Smooth muscle cell (in vitro differentiated cells): ENCODE measurements at regions not wholly inside any gene's neighbourhood (a gene's known extent, or its start where the extent isn't known, plus 50 kb on each side); places are given as distances from the start of the nearest gene placed in this dataset.

Source experiments
- DNase-seq: peaks from one replicate; lab custom pipeline; 2025; ENCODE audit not compliant: unreplicated experiment; lab: John Stamatoyannopoulos, UW
- H2AFZ ChIP-seq: fragments of 200-600 bp; sonication (generic); 2 replicates; pipeline ENCODE4 v1.6.0; 2016; ENCODE audit warnings: antibody characterized with exemption, low read depth, mild to moderate bottlenecking
- H3F3A ChIP-seq: fragments of 200-600 bp; sonication (generic); 2 replicates; pipeline ENCODE4 v1.6.0; 2017; ENCODE audit warnings: antibody characterized with exemption, low read depth
- H3K27ac ChIP-seq: fragments of 200-600 bp; sonication (generic); 2 replicates; pipeline ENCODE4 v1.5.1; 2016; ENCODE audit warnings: low read depth, mild to moderate bottlenecking
- H3K27me3 ChIP-seq: fragments of 200-600 bp; sonication (generic); 2 replicates; pipeline ENCODE4 v1.6.1; 2016; ENCODE audit warnings: low read depth, mild to moderate bottlenecking
- H3K36me3 ChIP-seq: fragments of 200-600 bp; sonication (generic); 2 replicates; pipeline ENCODE4 v1.5.1; 2016; ENCODE audit warnings: low read depth
- H3K4me1 ChIP-seq: fragments of 200-600 bp; sonication (generic); 2 replicates; pipeline ENCODE4 v1.5.1; 2016; ENCODE audit warnings: low read depth
- H3K4me2 ChIP-seq: fragments of 200-600 bp; sonication (generic); 2 replicates; pipeline ENCODE4 v1.6.0; 2016; ENCODE audit warnings: mild to moderate bottlenecking
- H3K4me3 ChIP-seq: fragments of 200-600 bp; sonication (generic); 2 replicates; pipeline ENCODE4 v1.5.1; 2016; ENCODE audit warnings: mild to moderate bottlenecking
- H3K79me2 ChIP-seq: fragments of 200-600 bp; sonication (generic); 2 replicates; pipeline ENCODE4 v1.6.0; 2016; ENCODE audit warnings: low read depth, mild to moderate bottlenecking
- H3K9ac ChIP-seq: fragments of 200-600 bp; sonication (generic); 2 replicates; pipeline ENCODE4 v1.6.0; 2016; ENCODE audit warnings: low read depth
- H3K9me3 ChIP-seq: fragments of 200-600 bp; sonication (generic); replicated peaks from 2 replicates; pipeline ENCODE4 v1.5.1; 2016; ENCODE audit warnings: low read depth
- H4K20me1 ChIP-seq: fragments of 200-600 bp; sonication (generic); 2 replicates; pipeline ENCODE4 v1.6.0; 2016; ENCODE audit warnings: low read depth
- WGBS: methylation state at CpG from one replicate; pipeline ENCODE4 v1.1.7; 2016; ENCODE audit warnings: low lambda C conversion rate; 5-methylcytosine and 5-hydroxymethylcytosine counted together
- TF ChIP-seq, protein P1 (sequence below): fragments of 200-600 bp; sonication (generic); IDR thresholded peaks from 2 replicates; pipeline ENCODE4 v1.5.1; 2017; ENCODE audit warnings: borderline replicate concordance, mild to moderate bottlenecking, antibody characterized with exemption; ENCODE audit not compliant: insufficient read depth, poor library complexity, severe bottlenecking

DNA sequence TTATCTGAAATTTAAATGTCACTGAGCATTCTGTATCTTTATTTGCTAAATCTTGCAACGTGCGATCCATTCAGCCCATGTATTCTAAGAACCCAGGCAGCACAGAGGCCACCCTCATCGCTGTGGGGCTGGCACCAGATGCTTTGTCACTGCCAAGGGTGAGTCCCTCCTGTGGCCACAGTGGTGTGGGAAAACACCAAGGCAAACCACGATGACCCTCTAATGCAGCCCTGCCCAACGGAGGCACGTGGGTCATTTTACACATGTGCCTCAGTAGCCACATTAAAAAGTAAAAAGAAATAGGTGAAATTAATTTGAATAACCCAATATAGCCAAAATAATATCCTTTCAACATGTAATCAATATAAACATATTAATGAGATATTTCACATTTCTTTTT is 221.7 kb downstream of the UNC5CL start:
- 96% methylated on average over 6 of the region's 6 CpGs for WGBS

DNA sequence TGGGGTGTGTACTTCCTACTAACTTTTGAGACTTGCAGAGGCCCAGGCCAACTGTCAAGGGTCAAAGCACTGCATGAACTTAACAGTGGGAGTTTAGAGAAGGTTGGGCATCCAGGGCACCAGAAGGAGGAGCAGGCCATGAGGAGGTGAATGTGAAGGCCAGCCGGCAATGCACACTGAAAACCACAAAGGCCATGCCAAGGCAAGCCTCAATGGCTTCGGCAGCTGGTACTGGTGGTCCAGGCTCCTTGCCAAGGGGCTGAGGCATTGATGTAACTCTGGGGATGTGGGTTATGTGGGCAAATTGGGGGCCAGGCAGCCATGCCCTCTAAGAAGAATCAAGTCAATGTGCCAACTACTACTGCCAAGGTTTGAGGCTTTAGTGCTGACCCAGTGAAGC is 222.4 kb downstream of the UNC5CL start:
- no peaks in the 10 kb centered on the region for H3K79me2 ChIP-seq
- H2AFZ ChIP-seq: no peak overlapping the region
- TF ChIP-seq, protein P1, sequence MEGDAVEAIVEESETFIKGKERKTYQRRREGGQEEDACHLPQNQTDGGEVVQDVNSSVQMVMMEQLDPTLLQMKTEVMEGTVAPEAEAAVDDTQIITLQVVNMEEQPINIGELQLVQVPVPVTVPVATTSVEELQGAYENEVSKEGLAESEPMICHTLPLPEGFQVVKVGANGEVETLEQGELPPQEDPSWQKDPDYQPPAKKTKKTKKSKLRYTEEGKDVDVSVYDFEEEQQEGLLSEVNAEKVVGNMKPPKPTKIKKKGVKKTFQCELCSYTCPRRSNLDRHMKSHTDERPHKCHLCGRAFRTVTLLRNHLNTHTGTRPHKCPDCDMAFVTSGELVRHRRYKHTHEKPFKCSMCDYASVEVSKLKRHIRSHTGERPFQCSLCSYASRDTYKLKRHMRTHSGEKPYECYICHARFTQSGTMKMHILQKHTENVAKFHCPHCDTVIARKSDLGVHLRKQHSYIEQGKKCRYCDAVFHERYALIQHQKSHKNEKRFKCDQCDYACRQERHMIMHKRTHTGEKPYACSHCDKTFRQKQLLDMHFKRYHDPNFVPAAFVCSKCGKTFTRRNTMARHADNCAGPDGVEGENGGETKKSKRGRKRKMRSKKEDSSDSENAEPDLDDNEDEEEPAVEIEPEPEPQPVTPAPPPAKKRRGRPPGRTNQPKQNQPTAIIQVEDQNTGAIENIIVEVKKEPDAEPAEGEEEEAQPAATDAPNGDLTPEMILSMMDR: no peak
- DNase-seq: no peak
- 97% methylated on average over 2 of the region's 2 CpGs for WGBS
- H3K4me2 ChIP-seq: no peak overlapping the region
- H3K27me3 ChIP-seq: no peaks in the 10 kb centered on the region
- H3K4me3 ChIP-seq: no peak overlapping the region
- H3K9ac ChIP-seq: no peak overlapping the region
- H3K4me1 ChIP-seq: no peaks in the 10 kb centered on the region
- H3K27ac ChIP-seq: no peak overlapping the region
- no peaks in the 10 kb centered on the region for H3K36me3 ChIP-seq
- H3F3A ChIP-seq: no peaks in the 10 kb centered on the region
- no peaks in the 10 kb centered on the region for H3K9me3 ChIP-seq
- no peaks in the 10 kb centered on the region for H4K20me1 ChIP-seq

More for the DNA sequence above, 221.7 kb downstream of the UNC5CL start:
- no peak overlapping the region for H3K4me3 ChIP-seq
- H3K4me2 ChIP-seq: no peak overlapping the region
- no peaks in the 10 kb centered on the region for H3K9me3 ChIP-seq
- no peak for DNase-seq
- no peaks in the 10 kb centered on the region for H3K4me1 ChIP-seq
- no peak overlapping the region for H2AFZ ChIP-seq
- H3K27me3 ChIP-seq: no peaks in the 10 kb centered on the region
- H4K20me1 ChIP-seq: no peaks in the 10 kb centered on the region
- H3K27ac ChIP-seq: no peak overlapping the region
- no peaks in the 10 kb centered on the region for H3F3A ChIP-seq
- H3K36me3 ChIP-seq: no peaks in the 10 kb centered on the region
- TF ChIP-seq, protein P1: no peak
- no peaks in the 10 kb centered on the region for H3K79me2 ChIP-seq
- H3K9ac ChIP-seq: no peak overlapping the region

DNA sequence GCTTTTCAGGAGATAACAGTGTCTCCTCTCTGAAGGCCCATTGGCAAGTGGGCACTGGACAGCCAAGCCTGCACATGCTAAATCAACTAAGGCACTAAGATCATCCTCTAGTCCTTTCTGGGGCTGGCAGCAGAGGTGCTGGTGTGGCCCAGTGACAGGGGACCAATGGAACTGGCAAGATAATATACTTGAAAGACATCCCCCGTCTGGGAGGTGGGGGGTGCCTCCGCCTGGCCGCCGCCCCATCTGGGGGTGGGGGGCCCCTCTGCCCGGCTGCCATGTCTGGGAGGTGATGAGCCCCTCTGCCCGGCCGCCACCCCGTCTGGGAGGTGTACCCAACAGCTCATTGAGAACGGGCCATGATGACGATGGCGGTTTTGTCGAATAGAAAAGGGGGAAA is 223.3 kb downstream of the UNC5CL start:
- WGBS: 97% methylated on average over 12 of the region's 12 CpGs
- H3K4me3 ChIP-seq: no peak overlapping the region
- no peak overlapping the region for H3K27ac ChIP-seq
- no peaks in the 10 kb centered on the region for H3K4me1 ChIP-seq
- H3K9ac ChIP-seq: no peak overlapping the region
- H4K20me1 ChIP-seq: no peaks in the 10 kb centered on the region
- TF ChIP-seq, protein P1: no peak
- H2AFZ ChIP-seq: no peak overlapping the region
- DNase-seq: no peak
- no peaks in the 10 kb centered on the region for H3K27me3 ChIP-seq
- no peaks in the 10 kb centered on the region for H3F3A ChIP-seq
- H3K36me3 ChIP-seq: no peaks in the 10 kb centered on the region
- no peak overlapping the region for H3K4me2 ChIP-seq
- no peaks in the 10 kb centered on the region for H3K79me2 ChIP-seq
- no peaks in the 10 kb centered on the region for H3K9me3 ChIP-seq

DNA sequence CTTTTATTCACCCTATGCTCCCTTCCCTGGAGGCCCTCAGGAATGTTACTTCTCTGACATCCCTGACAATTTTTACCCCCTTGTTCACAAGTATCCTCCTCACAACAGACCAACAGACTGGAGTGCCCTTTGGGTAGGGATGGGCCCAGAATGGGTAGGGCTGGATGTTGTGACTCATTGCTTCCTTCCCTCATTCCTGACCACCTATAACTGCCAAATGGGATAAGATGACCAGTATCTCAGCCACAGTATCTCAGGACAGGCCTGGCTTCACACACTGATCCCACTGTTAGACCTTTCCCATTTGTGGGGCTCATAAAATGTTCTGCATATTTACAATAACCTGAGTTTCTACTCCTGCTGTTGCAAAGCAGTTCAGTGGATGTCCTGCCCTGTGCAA is 223.0 kb upstream of the LRFN2 start:
- H3K36me3 ChIP-seq: no peaks in the 10 kb centered on the region
- no peak overlapping the region for H3K4me2 ChIP-seq
- no peaks in the 10 kb centered on the region for H3K27me3 ChIP-seq
- no peak overlapping the region for H3K27ac ChIP-seq
- no peak for DNase-seq
- TF ChIP-seq, protein P1: no peak
- H3F3A ChIP-seq: no peaks in the 10 kb centered on the region
- H3K79me2 ChIP-seq: no peaks in the 10 kb centered on the region
- H3K9me3 ChIP-seq: no peaks in the 10 kb centered on the region
- H2AFZ ChIP-seq: no peak overlapping the region
- no peaks in the 10 kb centered on the region for H4K20me1 ChIP-seq
- no peaks in the 10 kb centered on the region for H3K4me1 ChIP-seq
- H3K4me3 ChIP-seq: no peak overlapping the region
- no peak overlapping the region for H3K9ac ChIP-seq
